ENCODE measurements at regions not wholly inside any gene's neighbourhood (a gene's known extent, or its start where the extent isn't known, plus 50 kb on each side); places are given as distances from the start of the nearest gene placed in this dataset.
"Not testable (repeated sequence)": the region's sequence is repeated elsewhere in the genome, so short reads cannot be mapped to it uniquely, and the experiment has no call there.

DNA sequence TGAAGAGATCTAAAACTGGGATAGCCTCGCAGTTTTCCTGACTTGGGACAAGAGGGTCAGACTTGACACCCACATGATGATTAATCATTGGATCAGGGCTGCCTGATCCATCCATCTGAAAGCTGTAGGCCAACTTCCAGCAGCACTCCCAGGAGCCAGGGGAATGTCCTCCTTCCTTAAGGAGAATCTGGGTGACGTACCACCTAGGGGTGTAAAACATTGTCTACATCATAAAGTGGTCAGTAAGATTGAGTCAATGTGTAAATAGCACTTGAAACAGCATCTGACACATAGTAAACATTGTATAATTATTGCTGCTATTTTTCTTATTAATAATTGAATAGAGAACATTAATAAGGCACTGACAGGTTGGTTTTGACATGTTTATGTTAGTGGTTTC, 392.8 kb downstream of the JRKL start:
- no peak for DNase-seq (ENCODE audit: low spot score)

DNA sequence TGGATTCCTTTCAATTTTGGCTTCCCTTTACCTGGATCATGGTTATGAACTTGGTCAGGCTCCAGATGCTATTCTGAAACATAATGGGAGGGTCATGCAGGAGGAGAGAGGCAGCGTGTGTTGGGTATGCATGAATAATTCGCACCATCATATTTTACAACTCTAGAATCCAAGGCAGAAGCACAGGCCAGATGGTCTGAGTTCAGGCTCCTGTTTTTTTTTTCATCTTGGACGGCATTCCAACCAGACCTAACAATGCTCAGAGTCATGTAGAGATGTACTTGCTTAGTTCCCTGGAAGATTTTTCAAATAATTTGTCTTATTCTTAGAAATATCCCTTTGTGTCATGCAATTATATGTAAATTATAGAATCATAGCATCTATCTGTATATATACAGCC, 393.5 kb downstream of the JRKL start:
- no peak for DNase-seq (ENCODE audit: low spot score)

DNA sequence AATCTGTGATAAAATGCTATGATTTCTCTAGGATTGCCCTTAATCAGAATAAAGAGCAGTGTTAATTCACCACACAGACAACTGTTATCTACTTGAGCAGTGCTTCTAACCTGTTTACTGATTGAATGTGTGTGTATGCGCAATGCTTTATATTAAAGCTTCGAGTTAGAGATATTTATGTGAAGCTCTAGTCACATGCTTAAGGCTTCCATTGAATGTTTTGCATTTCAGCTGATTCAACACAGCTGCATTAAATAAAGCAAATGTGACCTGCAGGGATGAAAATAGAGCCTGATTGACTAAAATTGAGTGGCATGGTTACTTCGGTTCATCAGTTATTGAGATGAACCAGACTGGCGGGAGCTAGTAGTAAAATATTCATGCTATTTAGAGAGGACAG, 395.3 kb downstream of the JRKL start:
- no peak for DNase-seq (ENCODE audit: low spot score)

DNA sequence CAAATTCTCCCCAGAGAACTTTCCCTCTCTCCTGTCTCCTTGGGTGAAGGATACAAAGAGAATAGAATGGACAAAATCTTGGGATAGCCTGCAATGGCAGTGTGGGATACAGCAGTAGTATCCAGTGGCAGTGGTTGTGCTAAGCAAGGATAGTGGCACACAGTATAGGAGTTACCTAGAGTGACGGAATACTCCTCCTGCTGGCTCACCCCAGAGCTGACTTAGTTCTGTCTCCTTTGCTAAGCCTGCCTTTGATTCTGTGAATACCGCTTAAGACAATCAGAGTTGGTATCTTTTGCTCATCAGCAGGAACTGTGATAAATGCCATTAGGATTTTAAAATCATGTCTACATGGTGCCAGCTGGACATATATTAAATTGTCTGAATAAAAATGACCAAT, 404.3 kb downstream of the JRKL start:
- no peak for DNase-seq (ENCODE audit: low spot score)

DNA sequence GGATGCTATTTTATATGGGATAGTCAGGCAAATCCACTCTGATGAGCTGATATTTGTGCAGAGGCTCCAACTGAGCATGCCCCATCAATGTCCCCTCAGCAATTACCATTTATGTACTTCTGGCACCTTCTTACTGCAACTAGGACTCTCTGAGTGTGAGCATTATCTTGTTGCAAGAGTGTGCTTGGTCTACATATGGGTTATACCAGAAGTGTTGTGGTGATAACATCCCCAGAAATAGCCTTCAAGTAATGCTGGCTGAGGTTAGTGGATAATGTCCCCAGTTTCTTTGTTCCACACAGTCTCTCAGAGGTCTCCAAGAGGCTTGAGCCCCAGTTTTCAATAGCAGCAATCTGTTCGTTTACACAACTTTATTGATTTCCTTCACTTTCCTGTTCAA, 408.6 kb downstream of the JRKL start:
- no peak for DNase-seq (ENCODE audit: low spot score)

DNA sequence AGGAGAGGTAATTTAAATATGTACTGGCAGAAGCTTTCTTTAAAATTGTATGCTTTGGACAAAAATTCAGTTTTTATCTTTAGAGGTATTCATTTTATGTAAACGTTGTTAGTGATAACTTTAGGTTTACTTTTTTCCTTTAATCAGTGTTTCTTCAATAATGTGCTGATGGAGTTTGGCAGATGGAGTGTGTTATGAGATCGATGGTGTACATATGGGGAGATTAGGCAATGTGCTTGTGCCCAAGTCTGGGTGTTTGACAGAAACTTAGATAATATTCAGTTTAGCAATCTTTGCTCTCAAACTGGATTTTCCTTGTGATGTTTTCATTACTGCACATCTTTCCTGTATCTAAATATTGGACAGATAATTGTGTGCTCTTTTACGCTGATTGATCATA, 425.4 kb downstream of the JRKL start:
- DNase-seq (ENCODE audit: low spot score): no peak

DNA sequence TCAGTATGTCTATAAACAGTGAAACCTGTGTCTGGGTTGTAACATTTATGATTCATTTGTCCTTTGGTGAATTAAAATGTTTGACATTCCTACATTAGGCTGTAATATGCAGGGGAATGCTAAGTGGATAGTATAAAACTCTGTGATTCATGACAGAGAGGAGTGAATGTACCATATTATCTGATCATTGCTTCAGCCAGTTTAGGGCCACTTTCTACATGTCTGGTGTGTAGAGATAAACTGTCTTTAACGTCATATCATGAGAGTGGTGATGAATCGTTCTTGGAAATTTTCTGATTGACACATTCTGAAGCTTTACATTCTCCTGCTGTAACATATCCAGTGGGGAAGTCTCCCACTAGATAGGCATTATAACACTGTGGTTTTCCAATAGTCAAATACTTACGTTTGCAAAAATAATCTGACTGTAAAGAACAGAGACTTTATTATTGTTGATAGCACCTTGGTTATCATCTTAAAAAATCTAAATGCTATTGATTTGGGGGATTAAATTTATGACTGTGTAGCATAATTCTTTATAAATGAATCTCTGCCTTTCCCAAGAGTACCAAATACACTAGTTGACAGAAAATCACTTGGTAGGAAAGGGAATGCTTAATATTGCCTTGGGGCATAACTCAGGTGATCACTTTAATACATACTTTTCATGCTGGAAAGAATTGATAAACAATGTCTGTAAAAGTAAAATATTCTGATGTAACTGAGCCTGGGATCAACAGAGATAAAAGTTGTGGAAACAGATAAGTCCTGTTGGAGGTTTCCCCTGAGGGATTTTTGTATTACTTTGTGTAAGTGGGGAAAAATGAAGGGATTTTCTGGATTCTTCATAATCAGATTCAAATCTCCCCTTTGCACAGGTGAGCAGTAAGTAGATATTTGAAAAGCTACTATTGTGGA, 427.9 kb downstream of the JRKL start:
- DNase-seq (ENCODE audit: low spot score): no peak

DNA sequence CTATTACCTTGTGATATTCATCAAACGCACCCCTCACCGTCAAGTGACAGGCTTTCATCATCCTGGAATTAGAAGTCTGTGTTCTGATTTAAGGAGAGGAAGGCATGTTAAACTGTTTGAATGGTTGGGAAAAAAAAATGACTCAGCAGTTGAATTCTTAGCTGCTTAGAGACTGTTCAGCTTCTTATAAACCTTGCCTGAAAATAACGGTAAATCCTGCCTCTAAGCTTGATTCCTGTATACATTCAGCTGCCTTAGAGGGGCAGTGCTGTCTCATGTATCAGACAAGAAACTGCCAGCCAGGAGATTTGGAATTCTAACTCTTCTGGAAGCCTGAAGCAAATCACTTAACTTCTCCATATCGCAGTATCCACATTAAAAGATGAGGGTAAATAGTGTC, 437.4 kb downstream of the JRKL start:
- DNase-seq (ENCODE audit: low spot score): no peak

DNA sequence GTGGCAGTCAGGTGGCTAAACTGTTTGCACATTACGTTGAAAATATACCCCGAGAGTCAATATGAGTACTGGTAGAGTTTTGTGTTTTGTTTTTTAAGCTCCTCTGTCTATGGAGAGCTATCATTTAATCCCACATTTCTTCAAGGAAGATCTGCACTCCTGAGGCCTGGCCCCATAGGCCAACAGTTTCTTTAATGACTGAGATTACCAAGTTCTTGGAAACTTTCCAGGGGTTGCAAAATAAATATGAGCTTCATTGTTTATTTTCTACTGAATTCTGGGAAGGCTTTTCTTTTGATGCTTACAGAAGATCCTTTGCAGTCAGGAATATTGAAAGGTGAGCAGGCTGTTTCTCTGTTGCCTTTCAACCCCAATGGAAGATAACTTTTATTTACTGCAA, 452.0 kb downstream of the JRKL start:
- DNase-seq (ENCODE audit: low spot score): no peak

DNA sequence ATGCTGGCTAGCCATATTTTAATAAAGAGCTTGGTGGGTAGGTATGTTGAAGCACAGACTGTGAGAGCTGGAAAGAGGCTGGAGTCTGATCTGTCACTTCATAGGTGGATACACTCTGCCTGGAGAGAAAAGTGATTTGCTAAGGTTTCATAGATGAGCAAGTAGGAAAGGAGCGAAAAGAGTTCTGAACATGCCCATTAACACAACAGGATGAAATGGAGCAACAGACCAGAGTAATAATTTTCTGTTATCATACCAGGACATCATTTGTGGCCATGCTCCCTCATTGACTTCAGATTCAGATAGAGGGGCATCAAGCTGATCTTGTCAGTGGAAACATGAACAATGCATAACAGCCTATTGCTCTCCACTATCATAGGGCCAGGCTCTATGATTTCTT, 452.9 kb downstream of the JRKL start:
- DNase-seq (ENCODE audit: low spot score): no peak

DNA sequence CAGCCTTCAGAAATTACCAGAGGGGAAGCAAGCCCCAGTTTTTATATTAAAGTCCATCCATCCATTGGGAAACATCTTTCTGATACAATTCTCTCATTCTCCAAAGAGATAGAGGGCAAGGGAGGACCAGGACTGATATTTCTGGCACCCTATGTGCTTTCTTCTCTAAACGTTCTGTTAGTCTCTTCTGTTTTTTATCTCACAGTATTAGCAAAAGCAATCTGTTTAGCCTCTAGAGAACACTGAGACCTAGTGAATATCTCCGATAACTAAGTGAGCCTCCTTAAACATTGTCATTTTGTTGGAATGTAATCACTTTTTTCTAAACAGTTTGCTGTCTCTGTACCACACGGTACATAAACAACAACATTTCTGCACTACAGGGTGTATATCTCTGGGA, 464.6 kb downstream of the JRKL start:
- DNase-seq (ENCODE audit: low spot score): no peak

DNA sequence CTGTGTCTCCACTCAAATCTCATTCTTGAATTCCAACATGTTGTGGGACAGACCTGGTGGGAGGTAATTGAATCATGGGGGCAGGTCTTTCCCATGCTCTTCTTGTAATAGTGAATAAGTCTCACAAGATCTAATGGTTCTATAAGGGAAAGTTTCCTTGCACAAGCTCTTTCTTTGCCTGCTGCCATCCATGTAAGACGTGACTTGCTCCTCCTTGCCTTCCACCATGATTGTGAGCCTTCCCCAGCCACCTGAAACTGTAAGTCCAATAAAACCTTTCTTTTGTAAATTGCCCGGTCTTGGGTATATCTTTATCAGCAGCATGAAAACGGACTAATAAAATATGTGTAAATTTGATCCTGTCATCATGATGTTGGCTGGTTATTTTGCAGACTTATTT, 471.9 kb downstream of the JRKL start:
- not testable (repeated sequence) for DNase-seq (ENCODE audit: low spot score)

DNA sequence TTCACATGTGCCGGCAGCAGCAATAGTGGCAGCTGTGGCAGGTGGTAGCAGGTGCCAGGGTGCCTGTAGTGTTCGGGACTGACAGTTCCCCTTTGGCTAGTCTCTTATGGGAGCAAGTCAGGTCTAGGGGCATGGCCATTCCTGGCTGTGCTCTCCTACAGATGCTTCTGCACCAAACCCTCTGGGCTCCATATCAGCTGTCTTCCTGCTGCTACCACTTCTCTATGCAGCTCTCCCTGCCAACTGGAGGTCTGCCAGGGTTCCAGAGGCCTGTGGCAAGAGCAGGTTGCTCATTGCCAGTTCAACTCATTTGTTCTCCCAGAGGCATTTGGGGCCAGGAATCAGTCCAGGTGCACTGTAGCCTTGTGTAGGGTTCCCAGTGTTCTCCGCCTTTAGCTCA, 473.7 kb downstream of the JRKL start:
- DNase-seq (ENCODE audit: low spot score): no peak

DNA sequence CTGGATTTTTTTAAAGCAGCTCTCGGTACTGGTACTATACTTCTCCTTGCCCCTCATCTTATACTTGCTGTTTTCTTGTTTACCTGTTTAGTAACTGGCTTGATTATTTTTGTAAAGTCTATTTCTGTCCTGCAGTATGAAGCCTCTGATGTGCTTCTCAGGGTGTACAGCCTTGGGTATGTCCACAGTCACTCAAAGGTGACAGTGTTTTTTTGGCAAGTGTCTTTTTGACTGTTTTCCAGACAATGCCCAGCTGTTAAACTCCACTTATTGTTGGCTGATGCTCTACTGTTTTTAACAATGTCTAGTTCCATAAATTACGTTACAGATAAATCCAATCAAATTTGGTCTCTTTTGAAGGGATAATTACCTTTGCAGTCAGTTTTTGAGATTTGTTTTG, 475.2 kb downstream of the JRKL start:
- no peak for DNase-seq (ENCODE audit: low spot score)

DNA sequence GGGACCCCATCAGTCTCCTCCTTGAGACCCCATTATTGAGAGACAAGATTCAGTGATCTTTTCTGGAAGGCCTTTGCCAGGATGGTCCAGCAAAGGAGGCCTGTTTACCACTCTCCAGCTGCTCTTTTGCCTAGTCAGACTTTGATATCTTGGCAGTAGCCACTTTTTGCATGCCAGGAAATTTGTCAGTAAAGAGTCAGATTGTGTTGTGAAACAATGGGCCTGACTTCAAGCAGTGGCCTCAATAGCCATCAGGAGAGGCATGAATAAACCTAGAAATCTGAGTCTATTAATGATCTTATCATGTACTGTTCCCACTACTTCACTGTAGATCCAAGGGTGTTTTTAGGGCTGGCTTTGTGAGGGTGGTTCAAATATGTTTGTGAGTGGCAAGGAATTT, 479.4 kb downstream of the JRKL start:
- DNase-seq (ENCODE audit: low spot score): no peak

DNA sequence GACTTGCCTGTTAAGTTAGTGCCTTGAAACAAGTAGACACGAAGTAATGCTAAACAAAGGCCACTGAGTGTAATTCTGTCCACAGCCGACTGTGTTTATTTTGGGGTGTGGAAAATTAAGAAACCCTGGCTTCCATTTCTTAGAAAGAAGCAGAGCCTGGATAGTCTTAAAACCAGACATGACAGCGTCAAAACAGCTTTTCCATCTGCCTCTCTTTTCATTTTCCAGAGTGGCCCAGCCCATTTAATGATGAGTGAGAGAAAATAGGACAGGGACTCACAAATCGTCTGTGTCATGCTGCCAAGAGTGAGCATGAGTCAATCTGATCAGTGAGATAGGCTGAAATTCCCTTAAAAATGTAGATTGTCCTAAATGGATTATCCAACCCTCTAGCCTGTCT, 485.9 kb downstream of the JRKL start:
- DNase-seq (ENCODE audit: low spot score): no peak

DNA sequence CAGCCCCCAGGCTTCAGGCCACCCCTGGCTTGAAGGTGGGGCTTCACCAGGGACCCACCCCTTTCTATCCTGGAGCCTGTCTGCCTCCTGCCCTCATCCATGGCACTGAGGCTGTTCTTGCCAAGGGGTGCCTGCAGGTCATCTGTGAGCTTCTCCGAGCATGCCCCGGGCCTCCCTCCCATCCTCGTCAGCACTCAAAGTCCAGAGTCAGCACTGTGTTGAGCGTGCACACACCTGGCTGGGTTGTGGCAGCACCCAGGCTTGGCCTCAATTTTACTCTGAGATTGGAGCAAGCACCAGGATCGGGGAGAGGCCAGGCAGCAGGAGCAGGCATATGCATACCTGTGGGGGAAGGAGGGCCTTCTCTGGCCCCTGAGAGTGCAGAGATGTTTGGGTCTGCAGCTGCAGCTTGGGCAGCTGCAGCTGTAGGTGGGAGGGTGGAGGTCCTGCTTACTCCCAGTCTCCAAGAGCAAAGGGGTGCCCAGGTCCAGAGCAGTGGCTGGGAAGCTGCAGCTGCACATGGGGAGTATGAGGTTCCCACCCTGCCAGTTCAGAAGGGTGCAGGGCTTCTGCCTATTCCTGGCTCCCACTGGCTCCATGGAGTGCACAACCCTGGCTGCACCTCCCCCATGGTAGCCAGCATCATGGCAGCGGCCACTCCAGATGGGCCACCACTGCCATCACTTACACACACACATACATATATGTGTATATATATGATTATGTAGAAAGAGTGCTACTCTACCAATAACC, 488.7 kb downstream of the JRKL start:
- no peak for DNase-seq (ENCODE audit: low spot score)

DNA sequence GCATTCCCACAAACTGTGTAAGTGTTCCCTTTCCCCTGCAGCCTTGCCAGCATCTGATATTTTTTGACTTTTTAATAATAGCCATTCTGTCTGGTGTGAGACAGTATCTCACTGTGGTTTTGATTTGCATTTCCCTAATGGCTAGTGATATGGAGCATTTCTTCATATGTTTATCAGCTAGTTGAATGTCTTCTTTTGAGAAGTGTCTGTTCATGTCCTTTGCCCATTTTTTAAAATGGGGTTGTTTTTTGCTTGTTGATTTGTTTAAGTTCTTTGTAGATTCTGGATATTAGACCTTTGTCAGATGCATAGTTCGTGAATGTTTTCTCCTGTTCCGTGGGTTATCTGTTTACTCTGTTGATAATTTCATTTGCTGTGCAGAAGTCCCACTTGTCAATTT, 492.8 kb downstream of the JRKL start:
- DNase-seq (ENCODE audit: low spot score): not testable (repeated sequence)

DNA sequence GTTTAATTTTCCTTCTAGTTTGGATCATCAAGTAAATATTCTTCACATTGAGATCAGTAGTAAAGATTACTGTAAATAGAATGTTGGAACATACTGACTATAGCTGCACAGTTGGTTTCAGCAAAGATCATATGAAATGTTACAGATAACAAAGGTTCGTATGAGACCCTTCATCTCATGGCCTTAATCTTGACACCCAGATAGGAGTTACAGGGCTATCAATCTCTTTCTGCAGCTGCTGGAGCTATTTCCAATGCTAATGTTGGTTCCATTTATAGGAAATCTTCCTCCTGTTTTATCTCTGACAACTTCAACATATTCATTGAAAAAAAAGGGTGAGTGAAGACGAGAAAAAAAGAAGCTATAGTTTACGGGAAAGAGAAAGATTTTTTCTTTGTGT, 495.6 kb downstream of the JRKL start:
- DNase-seq (ENCODE audit: low spot score): no peak

DNA sequence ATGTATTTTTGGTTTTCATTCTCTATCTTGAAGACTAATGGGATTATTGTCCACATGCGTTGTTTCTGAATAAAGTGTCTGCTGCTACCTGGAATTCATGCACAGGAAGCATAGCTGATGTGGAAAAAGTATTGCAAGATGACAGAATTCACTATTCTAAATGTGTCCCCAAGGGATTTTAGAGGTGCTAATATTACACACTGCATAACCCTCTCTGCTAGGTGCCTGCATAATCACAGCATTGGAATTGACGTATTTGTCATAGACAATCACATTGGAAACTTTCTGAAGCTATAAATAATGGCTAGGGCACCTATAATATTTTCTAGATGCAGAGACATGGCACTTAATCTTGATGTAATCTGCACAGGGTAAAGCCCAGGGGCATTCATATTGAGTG, 496.1 kb downstream of the JRKL start:
- no peak for DNase-seq (ENCODE audit: low spot score)

DNA sequence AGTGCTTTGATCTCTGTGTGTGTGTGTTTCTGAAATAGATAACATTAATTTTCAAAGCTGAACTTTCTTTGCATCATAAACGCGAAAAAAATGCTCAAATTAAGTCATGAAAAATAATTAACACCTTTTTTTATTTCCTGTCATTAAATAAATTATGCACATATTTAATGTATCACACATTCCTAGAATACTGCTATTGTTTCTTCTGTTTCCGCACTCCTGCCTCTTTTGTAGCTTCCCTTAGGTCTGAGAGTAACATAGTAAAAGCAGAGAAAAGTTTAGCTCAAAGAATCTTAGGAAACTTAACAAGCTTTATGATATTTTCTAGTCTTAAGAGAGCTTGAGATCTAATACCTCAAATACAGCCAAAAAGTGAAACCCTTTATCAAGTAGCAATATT, 504.2 kb downstream of the JRKL start:
- no peak for DNase-seq (ENCODE audit: low spot score)

DNA sequence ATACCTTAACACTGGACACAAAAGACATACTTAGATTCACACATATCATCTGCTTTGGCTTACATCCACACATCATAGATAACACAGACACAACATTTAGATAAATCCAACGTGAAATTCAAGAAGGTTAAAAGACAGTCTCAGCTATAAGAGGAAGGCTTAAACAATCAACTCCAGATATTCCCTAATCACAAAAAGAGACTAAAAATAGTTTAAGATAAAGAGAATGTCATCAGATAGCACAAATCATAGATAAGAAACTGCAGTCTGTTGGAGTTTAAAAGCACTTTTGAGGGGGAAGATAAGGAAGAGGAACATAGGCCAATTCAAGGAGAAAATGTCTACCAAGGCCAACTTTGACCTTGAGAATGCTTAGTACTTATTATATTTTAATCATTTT, 504.8 kb downstream of the JRKL start:
- DNase-seq (ENCODE audit: low spot score): no peak

DNA sequence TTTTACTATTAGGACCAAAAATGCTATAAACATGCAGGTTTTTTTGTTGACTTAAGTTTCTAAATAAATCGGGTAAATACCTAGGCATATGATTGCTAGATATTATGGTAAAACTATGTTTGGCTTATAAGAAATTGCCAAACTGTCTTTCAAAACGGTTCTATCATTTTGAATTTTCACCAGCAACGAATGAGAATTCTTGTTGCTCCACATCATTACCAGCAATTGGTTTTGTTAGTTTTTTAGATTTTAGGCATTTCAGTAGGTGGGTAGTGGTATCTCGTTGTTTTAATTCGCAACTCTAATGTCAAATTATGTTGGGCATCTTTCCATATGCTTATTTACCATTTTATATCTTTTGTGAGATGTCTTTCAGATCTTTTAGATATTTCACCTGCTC, 510.2 kb downstream of the JRKL start:
- DNase-seq (ENCODE audit: low spot score): no peak

DNA sequence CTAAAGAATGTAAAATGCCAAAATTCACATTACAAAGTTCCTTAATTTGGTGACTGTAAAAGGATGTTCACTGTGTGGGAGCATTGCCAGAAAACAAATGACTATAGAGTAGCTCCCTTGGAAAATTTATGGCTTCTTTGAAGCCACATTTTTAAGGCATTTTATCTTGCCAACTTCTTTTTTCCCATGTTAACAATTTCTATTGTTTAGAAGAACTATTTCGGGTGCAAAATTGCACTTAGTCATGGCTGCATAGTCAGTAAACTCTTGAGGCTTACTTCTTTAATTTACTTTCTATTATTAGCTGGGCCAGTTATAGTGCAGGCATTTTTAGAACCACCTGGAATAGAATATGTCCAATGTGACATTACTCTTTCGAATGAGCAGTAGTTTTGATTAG, 515.3 kb downstream of the JRKL start:
- DNase-seq (ENCODE audit: low spot score): no peak
